ENCODE measurements at regions not wholly inside any gene's neighbourhood (a gene's known extent, or its start where the extent isn't known, plus 50 kb on each side); places are given as distances from the start of the nearest gene placed in this dataset.

DNA sequence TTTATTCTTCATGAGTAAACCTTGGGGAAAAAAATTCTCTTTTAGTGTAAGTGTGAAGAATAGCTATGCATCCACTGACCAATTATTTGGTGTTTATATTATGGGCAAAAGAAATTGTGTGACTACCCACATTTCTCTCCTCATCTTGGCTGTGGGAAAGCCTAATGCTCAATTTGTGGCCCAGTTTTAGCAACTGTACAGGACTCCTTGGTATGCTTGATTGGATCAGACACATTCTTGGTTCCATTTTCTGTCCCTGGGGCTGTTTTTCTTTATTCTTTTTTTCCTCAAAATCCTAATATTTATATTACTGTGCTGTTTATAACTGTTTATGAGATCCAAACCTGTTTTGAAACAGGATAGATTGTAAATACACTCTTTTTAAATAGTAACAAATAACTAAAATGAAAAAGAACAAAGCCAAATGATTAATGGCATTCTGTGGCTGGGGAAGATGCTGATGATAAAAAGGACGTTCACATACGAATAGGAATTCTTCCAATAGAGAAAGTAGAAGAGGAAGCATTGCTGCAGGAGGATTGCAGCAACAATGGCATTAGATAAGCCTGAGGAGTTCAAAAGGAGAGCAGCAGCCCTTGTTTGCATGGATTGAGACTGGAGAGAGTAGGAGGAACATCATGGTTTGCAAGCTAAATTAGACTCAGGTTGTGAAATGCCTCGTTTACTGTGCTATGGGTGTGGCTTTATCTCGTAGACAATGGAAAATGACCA is 580.5 kb downstream of the INHBA start:
- TF ChIP-seq CTCF (IDR thresholded peaks at IDR 0.05 in 8 of 11, conservative IDR thresholded peaks at IDR 0.05 in 3 of 11) (no peak), POLR2AphosphoS5 (IDR thresholded peaks at IDR 0.05) (no peak), POLR2A (IDR thresholded peaks at IDR 0.05) (no peak)
- no peak overlapping the region for H3K27ac ChIP-seq
- peaks cover 0 to 9% (median 0%) of the 10 kb centered on the region in 8 donors for H3K9me3 ChIP-seq
- DNase-seq: no peak
- H3K4me1 ChIP-seq: no peaks in the 10 kb centered on the region
- no peaks in the 10 kb centered on the region for H3K36me3 ChIP-seq
- 33 to 57% (median 38%) methylated on average over 4 of the region's 4 CpGs for WGBS, 5 donors
- no peak overlapping the region for H3K4me3 ChIP-seq
- H3K27me3 ChIP-seq (replicated peaks in 1 of 7): no peaks in the 10 kb centered on the region
- intact Hi-C loops (cut with DNase I; ENCODE audit: low total_unique reads): no loop called here

- no peaks in the 10 kb centered on the region for H3K36me3 ChIP-seq
- H3K27ac ChIP-seq: no peak overlapping the region
- H3K4me1 ChIP-seq: no peaks in the 10 kb centered on the region
- H3K9me3 ChIP-seq: peaks cover 0 to 9% (median 0%) of the 10 kb centered on the region in 8 donors
- no peaks in the 10 kb centered on the region for H3K27me3 ChIP-seq (replicated peaks in 1 of 7)
- TF ChIP-seq POLR2A (IDR thresholded peaks at IDR 0.05) (no peak), CTCF (IDR thresholded peaks at IDR 0.05 in 8 of 11, conservative IDR thresholded peaks at IDR 0.05 in 3 of 11) (no peak), POLR2AphosphoS5 (IDR thresholded peaks at IDR 0.05) (no peak)
- H3K4me3 ChIP-seq: no peak overlapping the region
- intact Hi-C loops (cut with DNase I; ENCODE audit: low total_unique reads): no loop called here
- no peak for DNase-seq
Measured at GRCh38 chr7:41121228-41121627, 581.7 kb downstream of the INHBA start.

DNA sequence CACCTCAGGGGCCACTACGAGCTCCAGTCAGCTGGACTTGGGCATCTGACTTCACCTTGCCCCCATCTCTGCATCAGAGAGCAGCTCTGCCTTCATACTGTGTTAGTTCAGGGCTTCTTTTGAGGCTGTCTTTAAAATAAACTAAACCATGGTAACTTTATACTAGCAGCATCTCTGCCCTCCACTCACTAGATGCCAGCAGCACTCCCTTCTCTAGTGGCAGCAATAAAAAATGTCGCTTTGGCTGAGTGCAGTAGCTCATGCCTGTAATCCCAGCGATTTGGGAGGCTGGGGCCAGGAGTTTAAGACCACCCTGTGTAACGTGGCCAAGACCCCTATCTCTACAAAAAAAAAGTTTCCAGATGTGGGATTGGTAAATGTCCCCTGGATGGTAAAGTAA is 584.4 kb downstream of the INHBA start:
- no peak overlapping the region for H3K4me3 ChIP-seq
- H3K9me3 ChIP-seq: peaks cover 0 to 9% (median 0%) of the 10 kb centered on the region in 8 donors
- no peaks in the 10 kb centered on the region for H3K27me3 ChIP-seq (replicated peaks in 1 of 7)
- intact Hi-C loops (cut with DNase I; ENCODE audit: low total_unique reads): no loop called here
- WGBS, 5 donors: 48 to 75% (median 73%) methylated on average over 4 of the region's 4 CpGs
- TF ChIP-seq CTCF (IDR thresholded peaks at IDR 0.05 in 8 of 11, conservative IDR thresholded peaks at IDR 0.05 in 3 of 11) (no peak), POLR2A (IDR thresholded peaks at IDR 0.05) (no peak), POLR2AphosphoS5 (IDR thresholded peaks at IDR 0.05) (no peak)
- H3K4me1 ChIP-seq: no peaks in the 10 kb centered on the region
- no peak for DNase-seq
- H3K36me3 ChIP-seq: no peaks in the 10 kb centered on the region
- no peak overlapping the region for H3K27ac ChIP-seq

DNA sequence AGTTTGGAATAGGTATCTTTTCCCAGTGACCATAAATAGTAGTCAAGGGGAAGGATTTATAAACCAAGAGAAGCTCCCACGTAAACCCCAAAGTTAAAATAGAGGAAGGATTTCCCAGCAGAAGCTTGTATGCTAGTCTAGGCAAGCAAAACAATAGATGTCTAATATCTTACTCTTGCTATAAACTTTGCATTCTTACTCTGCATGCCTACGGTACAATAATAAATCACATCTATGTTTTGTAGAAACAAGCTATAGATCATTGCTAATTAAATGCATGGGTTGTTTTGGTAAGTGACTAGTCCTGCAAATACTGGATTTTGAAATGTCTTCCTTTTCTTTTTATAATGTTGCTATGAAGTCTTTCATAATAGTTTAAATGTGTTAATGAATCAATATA is 585.5 kb downstream of the INHBA start:
- Histone ChIP-seq H3K36me3 (no peaks in the 10 kb centered on the region), H3K4me1 (no peaks in the 10 kb centered on the region), H3K27me3 (replicated peaks in 1 of 7) (no peaks in the 10 kb centered on the region), H3K9me3 (peaks cover 0 to 9% (median 0%) of the 10 kb centered on the region in 8 donors), H3K27ac (no peak overlapping the region), H3K4me3 (no peak overlapping the region)
- DNase-seq: no peak
- intact Hi-C loops (cut with DNase I; ENCODE audit: low total_unique reads): no loop called here
- 83 to 95% (median 87%) methylated on average over 2 of the region's 2 CpGs for WGBS, 5 donors
- TF ChIP-seq POLR2A (IDR thresholded peaks at IDR 0.05) (no peak), POLR2AphosphoS5 (IDR thresholded peaks at IDR 0.05) (no peak), CTCF (IDR thresholded peaks at IDR 0.05 in 8 of 11, conservative IDR thresholded peaks at IDR 0.05 in 3 of 11) (no peak)
